GM12864 (cell line): ENCODE measurements at regions not wholly inside any gene's neighbourhood (a gene's known extent, or its start where the extent isn't known, plus 50 kb on each side); places are given as distances from the start of the nearest gene placed in this dataset.
"Not testable (repeated sequence)": the region's sequence is repeated elsewhere in the genome, so short reads cannot be mapped to it uniquely, and the experiment has no call there.

Experiments used
- DNase-seq: peaks from one replicate; pipeline ENCODE4 v3.0.0-alpha.2; 2011; ENCODE audit warnings: low read depth
- H3K4me3 ChIP-seq: 2 replicates; pipeline ENCODE4 v1.5.1; 2011; ENCODE audit warnings: mild to moderate bottlenecking, low read depth, low read length, control low read depth
- TF ChIP-seq, protein P1 (sequence below): IDR thresholded peaks from 2 replicates; pipeline ENCODE4 v1.5.1; 2011; ENCODE audit warnings: low read depth, mild to moderate bottlenecking, moderate library complexity, low read length, control low read depth, inconsistent platforms; ENCODE audit errors: missing control alignments

GRCh38 chr6:86380571-86381125 lies 556.7 kb upstream of the HTR1E start:
- TF ChIP-seq, protein P1, sequence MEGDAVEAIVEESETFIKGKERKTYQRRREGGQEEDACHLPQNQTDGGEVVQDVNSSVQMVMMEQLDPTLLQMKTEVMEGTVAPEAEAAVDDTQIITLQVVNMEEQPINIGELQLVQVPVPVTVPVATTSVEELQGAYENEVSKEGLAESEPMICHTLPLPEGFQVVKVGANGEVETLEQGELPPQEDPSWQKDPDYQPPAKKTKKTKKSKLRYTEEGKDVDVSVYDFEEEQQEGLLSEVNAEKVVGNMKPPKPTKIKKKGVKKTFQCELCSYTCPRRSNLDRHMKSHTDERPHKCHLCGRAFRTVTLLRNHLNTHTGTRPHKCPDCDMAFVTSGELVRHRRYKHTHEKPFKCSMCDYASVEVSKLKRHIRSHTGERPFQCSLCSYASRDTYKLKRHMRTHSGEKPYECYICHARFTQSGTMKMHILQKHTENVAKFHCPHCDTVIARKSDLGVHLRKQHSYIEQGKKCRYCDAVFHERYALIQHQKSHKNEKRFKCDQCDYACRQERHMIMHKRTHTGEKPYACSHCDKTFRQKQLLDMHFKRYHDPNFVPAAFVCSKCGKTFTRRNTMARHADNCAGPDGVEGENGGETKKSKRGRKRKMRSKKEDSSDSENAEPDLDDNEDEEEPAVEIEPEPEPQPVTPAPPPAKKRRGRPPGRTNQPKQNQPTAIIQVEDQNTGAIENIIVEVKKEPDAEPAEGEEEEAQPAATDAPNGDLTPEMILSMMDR, result no peak
- H3K4me3 ChIP-seq, result no peak overlapping the region
- no peak for DNase-seq

DNA sequence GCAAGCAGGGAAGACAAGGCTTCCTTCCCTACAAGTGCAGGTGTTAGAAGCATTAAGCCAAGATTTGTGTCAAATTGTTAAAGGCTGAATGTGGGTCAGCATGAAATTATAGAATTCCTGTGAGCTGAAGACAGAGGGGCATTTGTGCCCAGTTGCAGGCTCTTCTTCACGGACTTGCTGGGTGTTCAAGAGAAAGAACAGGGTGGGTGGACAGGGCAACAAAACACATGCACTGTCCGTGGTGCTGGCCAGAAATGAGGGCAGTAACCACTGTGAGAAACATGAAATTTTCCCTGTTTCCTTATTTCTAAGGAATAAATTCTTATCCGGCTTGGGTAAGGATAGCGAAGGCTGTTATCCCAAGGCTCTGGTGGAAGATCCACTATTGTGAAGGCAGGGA lies 579.5 kb upstream of the HTR1E start:
- no peak for DNase-seq
- H3K4me3 ChIP-seq, result no peak overlapping the region
- TF ChIP-seq, protein P1, result no peak

DNA sequence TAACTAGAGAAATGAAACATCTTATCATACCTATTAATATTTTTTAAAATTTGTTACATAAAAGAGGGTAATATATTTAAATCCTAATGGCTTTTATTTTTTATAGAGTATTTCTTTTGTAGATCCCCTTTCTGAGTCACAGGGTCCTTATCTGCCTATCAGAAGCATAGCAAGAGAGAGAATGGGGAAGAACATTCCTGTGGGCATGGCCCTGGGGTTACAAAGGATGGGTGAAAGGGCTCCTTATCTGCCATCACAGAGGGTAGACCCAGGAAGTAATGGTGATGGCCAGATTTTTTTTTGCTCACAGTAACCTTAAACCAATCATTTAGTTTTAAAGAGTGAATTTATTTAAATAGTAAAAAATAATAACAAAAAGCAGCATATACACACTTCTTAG lies 582.1 kb upstream of the HTR1E start:
- DNase-seq, result no peak
- no peak overlapping the region for H3K4me3 ChIP-seq
- TF ChIP-seq, protein P1, result no peak

DNA sequence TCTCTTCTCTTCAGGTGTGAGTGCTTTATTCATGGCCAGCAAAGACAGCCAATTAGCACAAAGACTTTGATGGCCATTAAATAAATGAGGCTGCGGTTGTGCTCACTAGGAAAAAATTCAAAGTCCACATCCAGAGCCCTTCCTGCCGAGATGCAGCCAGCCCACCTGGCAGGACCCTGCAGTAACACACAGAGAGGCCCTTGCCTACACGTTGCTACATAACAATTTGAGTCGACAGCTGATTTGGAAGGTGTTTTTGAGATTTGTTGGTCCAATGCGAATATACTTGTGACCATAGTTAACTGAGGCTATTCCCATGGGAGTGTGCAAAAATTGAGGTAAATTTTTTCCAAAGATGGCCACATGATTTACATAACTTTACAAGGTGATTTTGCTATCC lies 605.4 kb upstream of the HTR1E start:
- no peak overlapping the region for H3K4me3 ChIP-seq
- TF ChIP-seq, protein P1, result no peak
- no peak for DNase-seq

DNA sequence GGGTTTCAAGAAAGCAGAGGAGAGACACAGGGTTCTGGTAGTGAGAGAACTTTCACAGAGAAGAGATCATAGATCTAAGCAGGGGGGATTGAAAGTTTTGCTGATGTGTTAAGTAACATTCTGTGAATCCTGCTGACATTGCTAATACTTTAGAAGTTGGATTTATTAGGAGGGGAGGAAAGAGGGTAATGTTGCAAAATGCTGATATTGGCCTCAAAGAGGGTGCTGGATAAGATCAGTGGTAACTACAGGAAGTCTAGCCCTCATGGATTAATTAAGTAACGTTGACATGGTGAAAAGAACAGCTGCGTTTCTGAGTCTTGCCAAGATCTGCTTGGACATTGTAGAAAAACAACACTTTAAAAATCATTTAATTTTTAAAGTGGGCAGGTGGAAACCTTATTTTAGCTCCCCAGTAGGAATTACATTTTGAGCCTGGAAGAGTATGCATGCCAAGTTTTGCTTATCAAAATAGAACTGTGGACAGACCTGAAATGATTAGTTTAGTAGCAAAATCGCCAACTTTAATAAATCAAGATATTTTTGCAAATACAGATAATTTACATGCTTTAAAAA lies 606.0 kb upstream of the HTR1E start:
- no peak overlapping the region for H3K4me3 ChIP-seq
- TF ChIP-seq, protein P1, result no peak
- DNase-seq, result no peak

DNA sequence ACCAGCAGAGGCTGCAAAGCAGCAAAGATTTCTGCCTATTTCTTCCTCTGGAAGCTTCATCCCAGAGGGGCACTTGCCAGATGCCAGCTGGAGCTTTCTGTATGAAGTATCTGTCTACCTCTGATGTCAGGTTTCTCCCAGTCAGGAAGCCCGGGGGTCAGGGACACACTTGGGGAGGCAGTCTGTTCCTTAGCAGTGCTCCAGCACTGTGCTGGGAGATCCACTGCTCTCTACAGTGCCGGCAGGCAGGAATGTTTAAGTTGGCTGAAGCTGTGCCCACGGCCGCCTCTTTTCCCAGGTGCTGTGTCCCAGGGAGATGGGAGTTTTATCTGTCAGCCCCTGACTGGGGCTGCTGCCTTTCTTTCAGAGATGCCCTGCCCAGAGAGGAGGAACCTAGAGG lies 631.1 kb upstream of the HTR1E start:
- TF ChIP-seq, protein P1, result no peak

GRCh38 chr6:86285876-86286275 lies 643.2 kb upstream of the SYNCRIP start:
- no peak for DNase-seq
- H3K4me3 ChIP-seq, result no peak overlapping the region
- TF ChIP-seq, protein P1, result no peak

More for the DNA sequence above, 631.1 kb upstream of the HTR1E start:
- no peak overlapping the region for H3K4me3 ChIP-seq
- no peak for DNase-seq

DNA sequence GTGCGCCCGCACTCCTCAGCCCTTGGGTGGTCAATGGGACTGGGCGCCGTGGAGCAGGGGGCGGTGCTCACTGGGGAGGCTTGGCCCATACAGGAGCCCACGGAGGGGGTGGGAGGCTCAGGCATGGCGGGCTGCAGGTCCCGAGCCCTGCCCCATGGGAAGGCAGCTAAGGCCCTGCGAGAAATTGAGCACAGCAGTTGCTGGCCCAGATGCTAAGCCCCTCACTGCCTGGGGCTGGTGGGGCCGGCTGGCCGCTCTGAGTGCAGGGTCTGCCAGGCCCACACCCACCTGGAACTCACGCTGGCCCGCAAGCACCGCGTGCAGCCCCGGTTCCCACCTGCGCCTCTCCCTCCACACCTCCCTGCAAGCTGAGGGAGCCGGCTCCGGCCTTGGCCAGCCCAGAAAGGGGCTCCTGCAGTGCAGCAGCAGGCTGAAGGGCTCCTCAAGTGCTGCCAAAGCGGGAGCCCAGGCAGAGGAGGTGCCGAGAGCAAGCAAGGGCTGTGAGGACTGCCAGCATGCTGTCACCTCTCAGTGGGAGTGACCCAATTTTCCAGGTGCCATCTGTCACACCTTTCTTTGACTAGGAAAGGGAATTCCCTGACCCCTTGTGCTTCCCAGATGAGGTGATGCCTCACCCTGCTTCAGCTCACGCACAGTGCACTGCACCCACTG lies 642.3 kb upstream of the SYNCRIP start:
- not testable (repeated sequence) for H3K4me3 ChIP-seq, DNase-seq

- not testable (repeated sequence) for H3K4me3 ChIP-seq, DNase-seq
These were observed 640.9 kb upstream of the SYNCRIP start for GRCh38 chr6:86283596-86283995.
